Upper lobe of left lung (tissue), 4 donors: ENCODE measurements at regions not wholly inside any gene's neighbourhood (a gene's known extent, or its start where the extent isn't known, plus 50 kb on each side); places are given as distances from the start of the nearest gene placed in this dataset.

Source experiments
- CTCF ChIP-seq, 6 experiments: fragments of 450-650 bp in 4 of 6; fragments of 200-600 bp in 2 of 6; sonication (generic) in 2 of 6; IDR thresholded peaks; one replicate each; pipeline ENCODE4 v1.5.1; 2016 to 2019; ENCODE audit warnings: antibody characterized with exemption in 6 of 6
- EP300 ChIP-seq, 4 donors: sonication (generic); formaldehyde crosslinking; IDR thresholded peaks; one replicate each; pipeline ENCODE4 v1.5.1; 2017; ENCODE audit warnings: antibody characterized with exemption in 4 of 4, control low read depth in 2 of 4
- POLR2A ChIP-seq, 4 donors: fragments of 450-650 bp; IDR thresholded peaks; one replicate each; pipeline ENCODE4 v1.5.1; 2016 to 2017; ENCODE audit warnings: antibody characterized with exemption in 4 of 4, mild to moderate bottlenecking in 2 of 4
- POLR2AphosphoS5 ChIP-seq, 2 donors: sonication (generic); formaldehyde crosslinking; IDR thresholded peaks; one replicate each; pipeline ENCODE4 v1.5.1; 2017; ENCODE audit warnings: antibody characterized with exemption in 2 of 2

GRCh38 chr22:48584170-48584569 is 1243.5 kb downstream of the BRD1 start:
- TF ChIP-seq POLR2AphosphoS5 (IDR thresholded peaks at IDR 0.05) (no peak), CTCF (IDR thresholded peaks at IDR 0.05) (no peak), EP300 (IDR thresholded peaks at IDR 0.05) (no peak), POLR2A (IDR thresholded peaks at IDR 0.05) (no peak)
